Fibroblast of mammary gland (primary cell): ENCODE measurements at regions not wholly inside any gene's neighbourhood (a gene's known extent, or its start where the extent isn't known, plus 50 kb on each side); places are given as distances from the start of the nearest gene placed in this dataset.

ENCODE experiments used
- DNase-seq: peaks from one replicate; pipeline ENCODE4 v3.0.0-alpha.2; 2010; ENCODE audit warnings: low read depth
- H3K4me3 ChIP-seq: 2 replicates; pipeline ENCODE4 v1.5.1; 2011; ENCODE audit warnings: low read depth, mild to moderate bottlenecking, low read length, moderate library complexity; ENCODE audit not compliant: control insufficient read depth
- TF ChIP-seq, protein P1 (sequence below): conservative IDR thresholded peaks from 2 replicates; pipeline ENCODE4 v1.5.1; 2011; ENCODE audit warnings: low read depth, low read length, inconsistent platforms; ENCODE audit not compliant: control insufficient read depth, insufficient read depth

DNA sequence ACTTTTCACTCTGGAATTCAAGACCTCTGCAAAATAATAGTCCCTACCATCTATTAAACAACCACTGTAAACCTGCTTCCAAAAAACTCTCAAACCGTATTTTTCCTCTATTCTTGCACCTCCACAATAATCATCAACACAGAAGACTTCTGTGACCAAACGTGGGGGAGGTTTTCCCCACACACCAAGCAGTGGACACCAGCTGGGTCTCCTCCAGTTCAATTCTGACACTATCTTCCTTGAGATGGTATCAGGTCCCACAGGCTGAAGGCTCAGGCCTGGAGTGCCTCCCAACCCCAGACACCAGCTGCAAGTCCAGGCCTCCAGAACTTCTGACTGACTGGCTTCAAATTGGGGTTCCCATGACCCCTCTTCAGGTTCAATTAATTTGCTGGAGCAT is 89.6 kb upstream of the RAP2B start:
- no peak for DNase-seq
- H3K4me3 ChIP-seq: no peak overlapping the region
- TF ChIP-seq, protein P1, sequence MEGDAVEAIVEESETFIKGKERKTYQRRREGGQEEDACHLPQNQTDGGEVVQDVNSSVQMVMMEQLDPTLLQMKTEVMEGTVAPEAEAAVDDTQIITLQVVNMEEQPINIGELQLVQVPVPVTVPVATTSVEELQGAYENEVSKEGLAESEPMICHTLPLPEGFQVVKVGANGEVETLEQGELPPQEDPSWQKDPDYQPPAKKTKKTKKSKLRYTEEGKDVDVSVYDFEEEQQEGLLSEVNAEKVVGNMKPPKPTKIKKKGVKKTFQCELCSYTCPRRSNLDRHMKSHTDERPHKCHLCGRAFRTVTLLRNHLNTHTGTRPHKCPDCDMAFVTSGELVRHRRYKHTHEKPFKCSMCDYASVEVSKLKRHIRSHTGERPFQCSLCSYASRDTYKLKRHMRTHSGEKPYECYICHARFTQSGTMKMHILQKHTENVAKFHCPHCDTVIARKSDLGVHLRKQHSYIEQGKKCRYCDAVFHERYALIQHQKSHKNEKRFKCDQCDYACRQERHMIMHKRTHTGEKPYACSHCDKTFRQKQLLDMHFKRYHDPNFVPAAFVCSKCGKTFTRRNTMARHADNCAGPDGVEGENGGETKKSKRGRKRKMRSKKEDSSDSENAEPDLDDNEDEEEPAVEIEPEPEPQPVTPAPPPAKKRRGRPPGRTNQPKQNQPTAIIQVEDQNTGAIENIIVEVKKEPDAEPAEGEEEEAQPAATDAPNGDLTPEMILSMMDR: no peak

- DNase-seq: no peak
- H3K4me3 ChIP-seq: no peak overlapping the region
- TF ChIP-seq, protein P1: no peak
Measured at GRCh38 chr3:153072856-153073255, 89.2 kb upstream of the RAP2B start.

DNA sequence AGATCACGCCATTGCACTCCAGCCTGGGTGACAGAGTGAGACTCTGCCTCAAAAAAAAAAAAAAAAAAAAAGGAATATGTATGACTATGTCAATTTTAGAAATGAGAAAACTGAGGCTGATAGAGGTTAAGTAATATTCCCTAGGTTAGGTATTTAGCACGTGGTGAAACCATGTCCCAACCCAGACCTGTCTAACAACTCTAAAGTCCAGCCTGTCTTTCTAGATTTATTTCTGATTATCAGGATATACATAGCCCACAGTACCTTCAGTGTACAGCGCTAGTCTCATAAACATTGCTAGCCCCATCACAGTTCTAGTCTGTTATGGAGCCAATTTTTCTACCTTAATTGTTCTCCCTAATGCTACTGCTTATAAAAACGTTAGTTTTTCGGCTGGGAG is 88.4 kb upstream of the RAP2B start:
- no peak overlapping the region for H3K4me3 ChIP-seq
- no peak for DNase-seq
- TF ChIP-seq, protein P1: no peak

DNA sequence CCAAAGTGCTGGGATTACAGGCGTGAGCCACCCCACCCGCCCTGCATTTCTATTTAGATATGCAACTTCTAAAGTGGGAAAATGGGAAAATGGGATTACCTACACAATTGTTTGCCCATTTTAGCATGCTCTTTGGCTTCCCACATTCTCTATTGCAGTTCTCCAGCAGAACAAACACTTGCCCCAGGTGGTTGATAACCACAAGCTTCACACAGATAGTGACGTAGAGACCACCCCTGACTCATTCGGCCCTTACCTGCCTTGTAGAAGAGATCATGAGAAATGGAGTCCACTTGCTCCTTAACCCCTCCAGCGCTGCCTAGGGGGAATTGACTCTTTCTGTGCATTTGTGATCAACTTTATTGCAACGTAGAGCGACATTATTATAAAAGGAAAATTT is 83.2 kb upstream of the RAP2B start:
- no peak overlapping the region for H3K4me3 ChIP-seq
- TF ChIP-seq, protein P1: no peak
- no peak for DNase-seq

- DNase-seq: no peak
- H3K4me3 ChIP-seq: no peak overlapping the region
- TF ChIP-seq, protein P1: no peak
Measured at GRCh38 chr3:153079386-153079785, 82.6 kb upstream of the RAP2B start.

GRCh38 chr3:153080778-153081240 is 81.2 kb upstream of the RAP2B start:
- no peak overlapping the region for H3K4me3 ChIP-seq
- TF ChIP-seq, protein P1: no peak
- DNase-seq: no peak

- DNase-seq: no peak
- no peak overlapping the region for H3K4me3 ChIP-seq
- TF ChIP-seq, protein P1: no peak
Measured at GRCh38 chr3:153084431-153084830, 77.6 kb upstream of the RAP2B start.
